Ureter (tissue), 1 donor: ENCODE measurements at regions not wholly inside any gene's neighbourhood (a gene's known extent, or its start where the extent isn't known, plus 50 kb on each side); places are given as distances from the start of the nearest gene placed in this dataset.

Source experiments
- DNase-seq: peaks from one replicate; pipeline ENCODE4 v3.0.0-alpha.2; 2020; ENCODE audit warnings: low spot score
- donor health status: DM: yes; HTN: yes; CAD: no.

DNA sequence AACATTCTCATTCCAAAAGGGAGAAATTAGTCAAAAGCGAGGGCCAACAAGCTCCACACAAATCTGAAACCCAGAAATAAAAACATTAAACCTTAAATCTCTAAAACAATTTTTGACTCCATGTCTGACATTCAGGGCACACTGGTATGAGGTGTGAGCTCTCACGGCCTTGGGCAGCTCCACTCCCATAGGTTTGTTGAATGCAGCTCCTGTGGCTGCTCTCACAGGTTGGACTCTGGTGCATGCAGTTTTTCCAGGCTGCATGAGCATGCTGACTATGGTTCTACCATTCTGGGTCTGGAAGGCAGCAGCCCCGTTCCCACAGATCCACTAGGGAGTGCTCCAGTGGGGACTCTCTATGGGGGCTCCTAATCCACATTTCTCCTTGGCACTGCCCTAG, 887.1 kb upstream of the GHITM start:
- DNase-seq: no peak

DNA sequence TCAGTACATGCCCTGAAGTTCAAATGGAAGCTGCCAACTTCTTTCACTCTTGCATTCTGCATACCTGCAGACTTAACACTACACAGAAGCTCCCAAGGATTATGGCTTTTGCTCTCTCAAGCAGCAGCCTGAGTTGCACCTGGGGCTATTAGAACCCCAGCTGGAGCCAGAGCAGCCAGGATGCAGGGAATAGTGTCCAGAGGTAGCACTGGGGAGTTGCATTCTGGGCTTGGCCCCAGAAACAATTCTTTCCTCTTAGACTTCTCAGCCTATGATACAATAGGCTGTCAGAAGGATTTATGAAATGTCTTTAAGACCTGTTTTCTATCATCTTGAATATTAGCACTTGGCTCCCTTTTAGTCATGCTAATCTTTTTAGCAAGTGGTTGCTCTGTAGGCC, 886.7 kb upstream of the GHITM start:
- DNase-seq: no peak

DNA sequence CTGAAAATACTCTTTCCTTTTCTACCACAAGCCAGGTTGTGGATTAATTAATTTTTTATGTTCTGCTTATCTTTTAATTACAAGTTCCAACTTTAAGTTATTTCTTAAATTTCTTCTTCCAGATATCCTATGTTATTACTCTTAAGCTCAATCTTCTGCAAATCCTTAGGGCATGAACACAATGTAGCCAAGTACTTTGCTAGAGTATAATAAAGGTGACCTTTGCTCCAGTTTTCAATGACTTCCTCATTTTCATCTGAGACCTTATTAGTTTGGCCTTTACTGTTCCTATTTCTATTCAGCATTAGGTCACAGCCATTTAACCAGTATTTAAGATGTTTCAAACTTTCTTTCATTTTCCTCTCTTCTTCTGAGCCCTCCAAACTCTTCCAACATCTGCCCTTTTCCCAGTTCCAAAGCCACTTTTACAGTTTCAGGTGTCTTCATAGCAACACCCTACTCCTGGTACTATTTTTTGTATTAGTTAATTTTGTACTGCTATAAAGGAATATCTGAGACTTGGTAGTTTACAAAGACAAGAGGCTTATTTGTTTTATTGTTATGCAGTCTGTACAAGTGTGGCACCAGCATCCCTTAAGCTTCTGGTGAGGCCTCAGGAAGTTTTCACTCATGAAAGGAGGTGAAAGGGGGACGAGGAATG, 886.2 kb upstream of the GHITM start:
- DNase-seq: no peak

DNA sequence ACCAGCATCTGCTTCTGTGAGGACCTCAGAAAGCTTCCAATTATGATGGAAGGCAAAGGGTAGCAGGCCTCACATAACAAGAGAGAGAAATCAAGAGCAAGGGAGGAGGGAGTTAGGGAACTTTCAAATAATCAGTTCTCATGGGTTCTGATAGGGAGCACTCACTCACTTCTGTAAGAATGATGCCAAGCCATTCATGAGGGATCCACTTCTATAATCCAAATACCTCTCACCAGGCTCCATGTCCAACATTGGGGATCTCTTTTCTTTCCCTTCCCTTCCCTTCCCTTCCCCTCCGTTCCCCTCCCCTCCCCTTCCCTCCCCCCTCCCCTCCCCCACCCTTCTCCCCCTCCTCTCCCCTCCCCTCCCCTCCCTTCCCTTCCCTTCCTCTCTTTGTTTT, 884.6 kb upstream of the GHITM start:
- no peak for DNase-seq

DNA sequence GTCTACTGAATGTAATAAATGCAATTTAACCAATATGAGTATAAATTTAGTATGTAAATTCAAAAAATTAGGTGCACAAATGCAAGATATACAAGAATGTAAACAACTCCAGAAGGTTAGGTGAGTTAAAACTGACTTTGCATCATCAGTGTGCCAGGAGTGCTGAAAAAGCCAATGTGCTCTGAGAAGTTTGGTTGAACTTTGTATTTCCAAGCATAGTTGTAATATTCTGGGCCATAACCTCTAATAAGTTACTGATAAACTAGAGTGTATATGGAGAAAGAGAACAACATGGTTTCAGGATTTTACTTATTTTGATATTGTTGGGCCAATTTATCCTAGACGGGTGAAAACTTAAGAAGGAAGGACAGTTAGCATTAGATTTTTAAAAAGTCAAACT, 876.9 kb upstream of the GHITM start:
- no peak for DNase-seq

DNA sequence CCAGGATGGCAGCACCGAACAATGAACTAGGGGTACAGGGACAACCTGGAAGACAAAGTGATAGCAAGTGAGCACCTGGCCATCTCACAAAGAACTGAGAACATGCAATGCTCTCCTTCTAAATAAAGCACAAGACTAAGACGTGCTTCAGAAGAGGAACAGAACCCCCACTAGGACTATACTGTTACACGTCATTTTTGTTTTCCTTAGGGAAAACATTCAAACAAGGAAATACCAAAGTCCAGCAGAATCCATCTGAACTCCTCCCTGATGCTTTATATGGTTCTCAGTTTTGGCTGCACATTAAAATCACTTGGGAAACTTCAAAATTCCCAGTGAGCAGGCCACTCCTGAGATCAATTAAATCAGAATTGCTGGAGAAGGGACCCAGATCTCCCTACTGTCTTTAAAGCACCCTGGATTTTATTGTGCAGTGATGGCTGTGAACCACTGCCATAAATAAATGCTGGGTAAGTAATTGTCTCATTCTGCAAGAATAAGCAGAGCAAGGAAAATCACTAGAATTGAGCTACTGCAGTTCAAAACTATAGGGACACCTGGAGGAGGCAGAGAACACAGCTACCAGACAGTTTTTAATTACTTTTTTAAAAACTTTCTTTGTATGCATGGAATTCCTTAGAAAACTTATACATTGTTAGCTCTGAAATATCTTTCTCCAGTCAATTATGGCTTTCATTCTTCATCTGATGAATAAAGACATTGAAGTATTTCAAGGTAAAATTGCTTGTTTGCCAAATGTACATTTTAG, 866.5 kb upstream of the GHITM start:
- DNase-seq: no peak

DNA sequence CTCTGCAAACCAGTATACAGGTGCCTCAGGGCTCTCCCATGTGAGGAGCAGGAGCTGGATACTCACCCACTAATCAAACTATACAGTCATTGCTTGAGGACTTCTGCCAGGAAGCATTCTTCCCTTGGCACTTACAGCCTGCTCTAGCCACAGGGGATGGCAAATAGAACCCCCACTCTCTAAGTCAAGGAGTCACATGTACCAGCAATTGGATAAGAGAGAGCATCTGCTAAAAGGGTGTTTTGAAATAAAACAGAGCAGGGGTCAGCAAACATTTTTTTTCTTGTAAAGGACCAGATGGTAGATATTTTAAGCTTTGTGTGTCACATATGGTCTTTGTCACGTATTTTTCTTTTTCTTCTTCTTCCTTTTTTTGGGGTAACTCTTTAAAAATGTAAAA, 865.2 kb upstream of the GHITM start:
- DNase-seq: no peak

DNA sequence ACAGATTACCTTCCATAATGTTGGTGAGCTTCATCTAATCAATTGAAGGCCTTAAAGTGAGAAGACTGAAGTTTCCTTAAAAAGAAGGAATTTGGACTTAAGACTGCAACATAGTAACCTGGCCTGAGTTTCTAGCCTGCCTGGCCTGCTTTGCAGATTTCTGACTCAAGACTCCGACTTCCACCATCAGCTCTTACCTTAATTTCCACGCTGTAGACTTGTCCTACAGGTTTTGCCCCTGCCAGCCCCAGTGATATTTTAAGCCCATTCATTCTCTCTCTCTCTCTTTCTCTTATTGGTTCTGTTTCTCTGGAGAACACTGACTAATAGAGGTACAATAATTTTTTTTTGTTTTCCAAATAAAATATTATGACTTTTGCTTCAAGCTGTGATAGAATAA, 862.3 kb upstream of the GHITM start:
- DNase-seq: no peak

DNA sequence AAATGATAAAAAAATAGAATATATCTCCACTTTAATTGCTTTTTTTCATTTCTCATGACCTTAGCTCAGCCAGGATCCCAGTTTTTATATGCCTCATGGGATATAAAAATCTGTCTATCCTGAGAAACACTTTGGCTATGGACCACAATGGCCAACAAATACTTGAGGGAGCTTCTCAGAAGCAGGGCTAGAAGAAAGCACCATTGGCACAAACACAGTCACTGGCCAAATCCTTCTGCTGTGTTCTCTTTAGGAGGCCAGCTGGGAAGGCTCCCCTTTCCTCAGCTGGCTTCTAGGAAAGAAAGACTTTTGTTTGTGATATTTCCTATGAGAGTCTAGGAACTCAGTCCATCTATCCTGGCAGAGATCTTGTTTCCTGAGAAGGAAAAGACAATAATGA, 856.2 kb upstream of the GHITM start:
- no peak for DNase-seq

DNA sequence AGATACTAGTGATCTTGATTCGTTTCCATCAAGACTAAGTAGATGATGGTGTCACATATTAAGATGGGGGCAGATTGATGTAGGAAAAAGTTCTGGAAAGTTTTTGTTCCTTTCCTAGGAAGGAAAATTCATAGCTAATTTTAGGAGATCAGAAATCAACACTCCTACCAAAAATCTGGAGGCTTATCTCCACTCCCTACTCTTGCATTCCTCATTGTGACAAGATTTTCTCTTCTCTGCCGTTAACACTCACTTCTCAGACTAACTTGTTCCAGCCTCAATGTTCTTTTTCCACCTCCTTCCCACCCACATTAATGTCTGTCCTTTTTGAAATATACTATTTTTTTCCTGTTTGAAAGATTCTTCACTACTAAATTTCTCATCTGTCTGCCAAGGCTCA, 851.9 kb upstream of the GHITM start:
- DNase-seq: no peak

DNA sequence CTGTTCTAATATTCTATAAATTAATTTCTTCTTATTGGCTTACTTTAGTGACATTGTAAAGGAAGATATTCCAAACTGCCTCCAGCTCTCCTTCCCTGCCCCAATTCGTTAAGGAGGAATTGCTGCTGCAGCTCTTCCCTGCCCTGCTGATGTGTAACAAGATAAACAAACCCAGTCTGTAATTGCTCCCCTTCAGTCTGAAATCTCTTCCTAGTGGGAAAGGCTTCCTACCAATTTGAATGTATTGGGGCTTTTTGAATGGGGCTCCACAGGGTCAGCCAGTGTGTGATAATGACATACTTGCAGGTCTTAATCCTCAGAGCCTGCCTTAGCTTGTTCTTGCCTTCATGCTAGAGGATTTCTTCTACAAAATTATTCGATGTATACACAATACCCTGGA, 849.9 kb upstream of the GHITM start:
- no peak for DNase-seq

DNA sequence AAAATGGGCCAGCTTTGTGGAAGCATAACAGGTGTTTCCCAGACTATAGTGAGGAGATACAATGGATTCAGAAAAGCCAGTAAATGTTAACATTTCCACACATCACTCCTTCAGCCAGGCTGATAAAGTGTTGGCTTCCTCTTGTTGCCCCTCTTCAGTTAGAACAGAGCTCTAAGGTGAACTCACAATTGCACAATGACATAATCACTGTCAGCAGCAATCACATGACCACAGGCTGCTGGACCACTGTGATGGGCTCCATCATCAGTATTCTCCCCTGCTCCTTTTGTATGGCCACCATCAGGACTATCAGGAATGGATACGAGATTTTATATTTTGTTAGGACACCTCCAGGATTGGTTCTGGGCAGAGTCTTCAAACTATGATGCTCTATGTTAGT, 849.4 kb upstream of the GHITM start:
- no peak for DNase-seq

DNA sequence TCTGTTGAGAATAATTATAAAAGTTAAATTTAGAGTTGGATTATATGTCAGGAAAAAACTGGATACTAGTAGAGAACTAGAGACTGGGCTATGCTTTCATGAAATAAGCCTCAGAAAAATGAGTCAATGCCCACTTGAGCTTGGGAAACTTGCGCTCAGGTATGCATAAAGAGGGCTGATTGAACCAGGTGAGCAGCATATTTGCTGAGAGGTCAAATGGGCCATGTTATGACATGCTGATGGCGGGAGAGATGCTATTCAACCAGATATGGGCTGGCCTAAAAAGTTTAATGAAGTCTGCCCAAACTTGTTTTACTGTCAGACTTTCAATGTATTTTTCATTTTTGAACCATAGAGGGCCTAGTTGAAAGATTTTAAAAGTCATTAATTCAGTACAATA, 837.6 kb upstream of the GHITM start:
- no peak for DNase-seq

DNA sequence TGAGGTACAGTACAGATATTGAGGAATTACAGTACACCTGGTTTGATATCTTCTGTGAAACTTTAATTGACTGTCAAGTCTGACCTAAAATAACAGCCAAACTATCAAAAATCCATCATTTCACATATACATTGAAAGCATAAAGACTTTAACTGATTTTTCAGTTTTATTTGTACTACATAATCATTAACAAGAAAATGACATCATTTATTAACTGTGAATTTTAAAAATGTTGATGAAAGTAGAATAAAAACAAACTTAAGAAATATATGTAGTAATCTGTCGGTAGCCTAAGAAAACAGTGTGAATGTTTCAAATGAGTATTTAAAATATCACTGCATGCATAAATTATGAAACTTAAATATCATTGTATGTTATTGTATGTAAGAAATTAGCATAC, 836.7 kb upstream of the GHITM start:
- no peak for DNase-seq

DNA sequence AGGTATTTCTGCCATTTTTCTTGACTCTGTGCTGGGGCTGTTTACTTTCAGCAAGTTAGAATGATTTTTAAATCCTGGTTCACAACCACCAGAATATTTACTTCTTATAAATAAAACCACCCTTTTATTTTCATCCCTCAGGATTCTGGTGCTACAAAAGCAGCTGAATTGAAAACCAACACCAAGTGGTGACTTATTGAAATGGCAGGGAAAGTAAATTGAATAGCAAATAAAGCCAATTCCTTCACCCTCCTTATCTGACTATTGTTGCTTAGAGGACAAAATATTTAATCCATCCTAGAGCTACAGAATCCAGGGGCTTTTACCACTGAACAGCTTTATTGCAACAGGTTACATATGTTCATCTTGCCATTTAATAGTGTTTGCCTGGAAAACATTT, 828.6 kb upstream of the GHITM start:
- DNase-seq: no peak

DNA sequence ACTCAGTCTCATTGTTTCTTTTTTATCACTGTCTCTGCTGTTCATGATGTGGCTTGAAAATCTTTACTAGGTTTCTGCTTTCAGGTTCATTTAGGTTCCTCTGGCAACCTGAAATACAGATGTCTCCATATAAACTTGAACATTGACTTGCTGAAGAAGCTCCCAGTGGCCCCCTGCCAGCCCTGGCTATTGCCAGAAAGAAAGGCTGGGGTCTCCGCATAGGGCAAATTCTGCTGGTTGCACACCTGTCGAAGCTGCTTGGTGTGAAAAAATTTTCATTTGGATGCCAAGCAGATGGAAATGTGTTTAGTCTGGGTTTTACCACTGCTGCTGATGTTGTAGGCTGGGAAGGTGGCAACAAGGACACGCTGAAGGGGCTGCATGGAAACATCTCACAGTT, 826.7 kb upstream of the GHITM start:
- no peak for DNase-seq

DNA sequence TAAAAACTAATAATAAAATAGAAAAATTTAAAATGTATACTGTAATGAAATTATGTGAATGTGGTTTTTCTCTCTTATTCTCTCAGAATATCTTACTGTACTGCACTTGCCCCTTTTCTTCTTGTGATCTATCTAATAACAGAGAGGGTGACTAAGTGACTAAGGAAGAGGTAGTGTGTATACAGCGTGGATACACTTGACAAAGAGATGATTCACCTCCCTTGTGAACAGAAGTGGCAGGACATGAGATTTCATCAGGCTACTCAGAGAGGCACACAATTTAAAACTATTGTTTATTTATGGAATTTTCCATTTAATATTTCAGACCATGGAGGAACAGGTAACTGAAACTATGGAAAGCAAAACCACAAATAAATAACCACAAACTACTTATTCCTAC, 806.6 kb upstream of the GHITM start:
- DNase-seq: no peak

DNA sequence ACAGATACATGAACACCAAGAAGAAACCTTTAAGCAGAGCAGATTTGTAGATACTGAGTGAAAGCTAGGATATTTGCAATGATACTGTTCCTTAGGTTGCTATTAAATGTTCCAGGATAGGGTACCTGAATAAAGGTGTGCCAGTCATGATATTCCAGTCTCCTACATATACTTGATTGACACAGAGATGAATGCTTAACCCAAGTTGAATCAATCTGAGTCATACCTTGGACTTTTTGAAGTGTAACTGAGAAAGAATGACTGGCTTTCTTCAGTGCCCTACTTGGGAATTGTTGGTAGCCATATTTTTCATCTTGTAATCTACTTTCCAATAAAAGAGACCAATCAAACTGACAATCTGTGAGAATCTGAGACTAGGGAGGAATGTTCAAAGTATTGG, 805.7 kb upstream of the GHITM start:
- no peak for DNase-seq

DNA sequence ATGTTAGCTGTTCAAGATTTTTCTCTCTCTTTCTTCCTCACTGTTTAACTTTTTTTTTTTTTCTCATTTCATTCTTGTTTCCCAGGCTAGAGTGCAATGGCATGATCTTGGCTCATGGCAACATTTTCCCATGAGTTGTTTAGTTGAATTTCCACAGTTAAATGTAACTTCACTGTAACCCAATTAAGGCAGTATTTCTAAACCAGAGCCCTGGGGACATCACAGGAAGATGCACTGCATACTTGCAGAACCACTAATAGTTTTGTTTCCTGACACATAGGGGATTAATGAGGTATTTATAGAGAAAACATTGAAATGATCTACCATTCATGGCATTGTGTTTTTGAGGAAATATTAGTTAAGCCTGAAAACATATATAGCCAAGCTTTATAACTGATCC, 795.6 kb upstream of the GHITM start:
- DNase-seq: no peak

DNA sequence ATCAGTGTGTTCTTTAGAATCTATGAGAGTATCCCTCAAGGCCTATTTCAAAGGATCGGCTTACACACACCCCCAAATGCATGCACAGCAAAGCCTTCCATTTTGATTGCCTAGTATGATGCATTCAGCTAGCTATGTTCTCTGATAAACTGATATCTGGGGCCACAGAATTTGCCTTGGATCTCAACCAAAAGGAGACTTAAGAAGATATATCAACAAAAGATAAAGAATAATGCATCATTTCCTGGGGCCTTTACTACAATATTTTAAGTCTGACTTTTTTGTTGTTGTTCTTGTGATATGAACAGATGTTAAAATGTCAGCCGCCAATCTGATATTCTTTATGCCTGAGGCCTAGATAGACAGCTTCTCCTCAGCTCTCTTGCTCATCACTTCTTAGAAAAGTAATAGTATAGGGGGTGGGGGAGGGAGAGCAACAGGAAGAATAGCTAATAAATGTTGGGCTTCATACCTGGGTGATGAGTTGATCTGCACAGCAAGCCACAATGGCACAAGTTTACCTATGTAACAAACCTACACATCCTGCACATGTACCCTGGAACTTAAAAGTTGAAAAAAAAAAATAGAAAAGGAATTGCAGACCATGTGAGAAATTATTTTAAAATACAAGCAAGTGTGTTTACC, 792.9 kb upstream of the GHITM start:
- no peak for DNase-seq

DNA sequence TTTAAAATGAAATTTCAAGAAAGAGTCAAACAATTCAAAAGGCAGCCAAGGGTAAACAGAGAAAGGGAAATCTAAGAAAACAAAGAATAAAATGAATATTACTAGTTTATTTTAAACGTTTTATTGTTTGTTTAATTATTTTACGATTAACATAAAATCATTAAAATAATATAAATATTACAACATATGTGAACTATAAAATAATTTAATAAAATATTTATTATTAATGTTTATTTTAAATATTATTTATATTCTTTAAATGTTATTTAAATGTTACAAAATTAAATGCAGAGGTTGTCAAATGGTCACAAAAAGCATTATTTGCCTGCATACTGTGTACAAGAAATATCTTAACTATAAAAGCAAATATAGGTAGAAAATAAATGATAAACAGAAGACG, 786.7 kb upstream of the GHITM start:
- DNase-seq: no peak

DNA sequence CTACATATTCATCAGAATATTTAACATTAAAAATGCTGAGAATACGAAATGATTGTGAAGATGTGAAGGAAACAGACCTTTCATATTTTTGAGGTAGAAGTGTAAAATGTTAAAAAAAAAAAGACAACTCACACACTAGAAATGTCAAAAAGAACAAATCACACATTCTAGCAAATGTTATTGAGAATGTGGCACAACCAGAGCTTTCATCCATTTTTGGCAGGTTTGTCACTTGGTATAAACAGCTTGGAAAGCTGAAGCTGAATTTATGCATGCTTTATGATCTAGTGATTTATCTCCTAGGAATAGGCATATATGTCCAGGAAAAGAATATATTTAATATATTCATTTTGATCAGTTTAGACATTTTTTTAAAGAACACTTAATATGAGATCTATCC, 784.9 kb upstream of the GHITM start:
- DNase-seq: no peak

DNA sequence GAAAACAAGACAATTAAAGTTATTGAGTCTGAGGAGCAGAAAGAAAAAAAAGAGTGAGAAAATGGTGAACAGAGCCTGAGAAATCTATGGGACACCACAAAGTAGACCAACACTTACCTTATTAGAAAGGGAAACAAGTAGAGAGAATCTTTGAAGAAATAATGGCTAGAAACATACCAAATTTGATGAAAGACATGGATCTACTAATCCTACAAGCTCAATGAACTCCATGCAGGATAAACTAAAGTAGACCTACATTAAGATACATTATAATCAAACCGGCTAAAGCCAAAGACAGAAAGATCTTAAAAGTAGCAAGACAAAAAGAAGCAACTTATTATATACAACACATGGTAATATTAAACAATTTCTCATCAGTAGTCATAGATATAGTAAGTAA, 782.3 kb upstream of the GHITM start:
- DNase-seq: no peak
